IMR-90 (cell line): ENCODE measurements at regions not wholly inside any gene's neighbourhood (a gene's known extent, or its start where the extent isn't known, plus 50 kb on each side); places are given as distances from the start of the nearest gene placed in this dataset.

Experiments
- ATAC-seq: fragments of 200-7000 bp; cut with Tn5 transposase; 2 replicates; pipeline ENCODE4 v1.9.1; 2020; ENCODE audit warnings: low read depth, mild to moderate bottlenecking, moderate library complexity
- BruUV-seq: library from RNA; stranded (reverse); fragments of 400-500 nt; replicated peaks from 2 replicates; lab custom pipeline; 2021; lab: Mats Ljungman, UMichigan
- CTCF ChIA-PET: fragments of 300-600 bp; formaldehyde crosslinking; extraction: SDS; loops from one replicate; lab custom pipeline; 2021; ENCODE audit warnings: antibody characterized with exemption; lab: Yijun Ruan, JAX
- POLR2A ChIA-PET: fragments of 300-600 bp; sonication (Branson Sonifier 250); formaldehyde crosslinking; loops from one replicate; lab custom pipeline; 2022; ENCODE audit warnings: antibody characterized with exemption; ENCODE audit not compliant: unreplicated experiment; lab: Charles Lee
- DNase-seq: peaks from one replicate; pipeline ENCODE4 v3.0.0; 2013
- H2AFZ ChIP-seq: replicated peaks from 2 replicates; pipeline ENCODE3; 2013; ENCODE audit warnings: low read length, mild to moderate bottlenecking; ENCODE audit not compliant: poor library complexity
- H2AK5ac ChIP-seq: 2 replicates; pipeline ENCODE4 v1.6.1; 2013; ENCODE audit warnings: low read depth, low read length, inconsistent platforms
- H2AK9ac ChIP-seq: replicated peaks from 2 replicates; pipeline ENCODE3; 2013; ENCODE audit warnings: mild to moderate bottlenecking, low read depth, low read length, moderate library complexity; ENCODE audit not compliant: poor library complexity
- H2BK120ac ChIP-seq: 2 replicates; pipeline ENCODE4 v1.6.1; 2013; ENCODE audit warnings: low read depth, low read length, inconsistent platforms
- H2BK15ac ChIP-seq: 3 replicates; pipeline ENCODE4 v1.6.1; 2013; ENCODE audit warnings: low read depth, low read length, inconsistent platforms
- H2BK20ac ChIP-seq: 2 replicates; pipeline ENCODE4 v1.6.1; 2013; ENCODE audit warnings: low read depth, mild to moderate bottlenecking, inconsistent platforms, low read length, moderate library complexity
- H2BK5ac ChIP-seq: 2 replicates; pipeline ENCODE4 v1.6.1; 2013; ENCODE audit warnings: mild to moderate bottlenecking, low read depth, low read length, inconsistent platforms; ENCODE audit not compliant: poor library complexity, severe bottlenecking
- H3K14ac ChIP-seq: replicated peaks from 2 replicates; pipeline ENCODE4 v1.6.1; 2013; ENCODE audit warnings: low read depth, low read length, inconsistent platforms
- H3K18ac ChIP-seq: 2 replicates; pipeline ENCODE4 v1.6.1; 2013; ENCODE audit warnings: low read depth, low read length, control low read depth
- H3K23ac ChIP-seq: 2 replicates; pipeline ENCODE4 v1.6.1; 2013; ENCODE audit warnings: low read depth, low read length, inconsistent platforms
- H3K27ac ChIP-seq: 2 replicates; pipeline ENCODE4 v1.5.1; 2013; ENCODE audit warnings: mild to moderate bottlenecking, control low read depth, low read length; ENCODE audit not compliant: insufficient read depth
- H3K27me3 ChIP-seq: 2 replicates; pipeline ENCODE4 v1.6.1; 2013; ENCODE audit warnings: low read length; ENCODE audit not compliant: control insufficient read depth, insufficient read depth
- H3K36me3 ChIP-seq: 2 replicates; pipeline ENCODE4 v1.6.1; 2013; ENCODE audit warnings: low read length, mixed read lengths; ENCODE audit not compliant: control insufficient read depth, insufficient read depth
- H3K4ac ChIP-seq: 2 replicates; pipeline ENCODE4 v1.6.1; 2013; ENCODE audit warnings: low read depth, low read length, inconsistent platforms
- H3K4me1 ChIP-seq: 2 replicates; pipeline ENCODE4 v1.6.1; 2013; ENCODE audit warnings: low read length, mixed read lengths; ENCODE audit not compliant: control insufficient read depth, insufficient read depth
- H3K4me2 ChIP-seq: 2 replicates; pipeline ENCODE4 v1.6.1; 2013; ENCODE audit warnings: low read depth, mild to moderate bottlenecking, control low read depth, low read length, moderate library complexity
- H3K4me3 ChIP-seq: 2 replicates; pipeline ENCODE4 v1.5.1; 2013; ENCODE audit warnings: low read depth, mild to moderate bottlenecking, control low read depth, low read length, moderate library complexity; ENCODE audit not compliant: insufficient read depth
- H3K56ac ChIP-seq: 2 replicates; pipeline ENCODE4 v1.6.1; 2013; ENCODE audit warnings: low read length, inconsistent platforms; ENCODE audit not compliant: insufficient read depth; ENCODE audit errors: extremely low read depth
- H3K79me1 ChIP-seq, 2 experiments: 2 replicates each; pipeline ENCODE4 v1.6.1; 2013; ENCODE audit warnings: low read length in 2 of 2, inconsistent platforms in 1 of 2, low read depth in 1 of 2
- H3K9ac ChIP-seq: 2 replicates; pipeline ENCODE4 v1.6.1; 2013; ENCODE audit warnings: low read depth, low read length, control low read depth
- H3K9me1 ChIP-seq: 2 replicates; pipeline ENCODE4 v1.6.1; 2013; ENCODE audit warnings: low read length, inconsistent platforms; ENCODE audit not compliant: insufficient read depth
- H3K9me3 ChIP-seq: 2 replicates; pipeline ENCODE4 v1.6.1; 2013; ENCODE audit warnings: low read length; ENCODE audit not compliant: control insufficient read depth, insufficient read depth
- H4K20me1 ChIP-seq: 2 replicates; pipeline ENCODE4 v1.6.1; 2013; ENCODE audit warnings: low read length, inconsistent platforms; ENCODE audit not compliant: insufficient read depth
- H4K5ac ChIP-seq: 2 replicates; pipeline ENCODE4 v1.6.1; 2013; ENCODE audit warnings: mild to moderate bottlenecking, low read depth, low read length, control low read depth
- H4K8ac ChIP-seq, 2 experiments: 2 replicates each; pipeline ENCODE4 v1.6.1; 2013; ENCODE audit warnings: low read depth in 2 of 2, low read length in 2 of 2, control low read depth in 1 of 2, inconsistent platforms in 1 of 2
- H4K91ac ChIP-seq: 2 replicates; pipeline ENCODE4 v1.6.1; 2013; ENCODE audit warnings: low read depth, low read length, inconsistent platforms; ENCODE audit not compliant: insufficient read depth
- BHLHE40 ChIP-seq: fragments of 150-350 bp; IDR thresholded peaks from 2 replicates; pipeline ENCODE4 v1.6.1; 2016; ENCODE audit warnings: mild to moderate bottlenecking, low read depth, low read length
- CEBPB ChIP-seq: IDR thresholded peaks from 2 replicates; pipeline ENCODE4 v1.6.1; 2012; ENCODE audit warnings: low read depth, low read length, improper control_type of control experiment
- MAFK ChIP-seq: IDR thresholded peaks from 2 replicates; pipeline ENCODE4 v1.6.1; 2012; ENCODE audit warnings: low read depth, low read length, improper control_type of control experiment
- MAZ ChIP-seq: IDR thresholded peaks from 2 replicates; pipeline ENCODE4 v1.6.1; 2012; ENCODE audit warnings: low read depth, mild to moderate bottlenecking, low read length, improper control_type of control experiment, moderate library complexity, borderline replicate concordance
- MXI1 ChIP-seq: IDR thresholded peaks from 2 replicates; pipeline ENCODE4 v1.6.1; 2012; ENCODE audit warnings: low read depth, mild to moderate bottlenecking, low read length, moderate library complexity, borderline replicate concordance
- NFE2L2 ChIP-seq: fragments of 150-350 bp; IDR thresholded peaks from 2 replicates; pipeline ENCODE4 v1.6.1; 2016; ENCODE audit warnings: low read depth, mild to moderate bottlenecking, low read length
- POLR2A ChIP-seq: IDR thresholded peaks from 2 replicates; pipeline ENCODE4 v1.6.1; 2012; ENCODE audit warnings: mild to moderate bottlenecking, low read depth, low read length
- RAD21 ChIP-seq: IDR thresholded peaks from 2 replicates; pipeline ENCODE4 v1.6.1; 2012; ENCODE audit warnings: low read length, improper control_type of control experiment
- SMC3 ChIP-seq: fragments of 150-350 bp; IDR thresholded peaks from 2 replicates; pipeline ENCODE4 v1.6.1; 2016; ENCODE audit warnings: low read depth, mild to moderate bottlenecking, antibody characterized with exemption, low read length, moderate library complexity
- USF2 ChIP-seq: fragments of 150-350 bp; IDR thresholded peaks from 2 replicates; pipeline ENCODE4 v1.6.1; 2017; ENCODE audit warnings: mild to moderate bottlenecking, antibody characterized with exemption, low read length, low read depth
- WGBS, 2 experiments: methylation state at CpG; one replicate each; pipeline versions ENCODE4 v1.1.5 to v1.1.7; 2013; ENCODE audit warnings: missing lambda C conversion rate in 2 of 2; ENCODE audit not compliant: insufficient read length in 1 of 2; ENCODE audit errors: extremely low coverage in 2 of 2; 5-methylcytosine and 5-hydroxymethylcytosine counted together
- dilution Hi-C: fragments of 300-500 bp; cut with HindIII; formaldehyde crosslinking; loops from one replicate; pipeline ENCODE4 v1.14.3; 2018; ENCODE audit warnings: low sequenced_read_pairs; ENCODE audit not compliant: unreplicated experiment
- in situ Hi-C: fragments of 300-500 bp; cut with MboI; formaldehyde crosslinking; loops from 3 replicates; pipeline ENCODE4 v1.14.3; 2019; ENCODE audit warnings: low sequenced_read_pairs, inconsistent platforms, mixed read lengths
- intact Hi-C: fragments of 100-400 bp; cut with micrococcal nuclease; formaldehyde crosslinking; loops from 2 replicates; pipeline ENCODE4 v1.10.0; 2022
- TF ChIP-seq, protein P1 (sequence below): conservative IDR thresholded peaks from 2 replicates; pipeline ENCODE4 v1.5.1; 2012; ENCODE audit warnings: mild to moderate bottlenecking, low read depth, low read length, improper control_type of control experiment

GRCh38 chr1:72433591-72433990, 151.3 kb upstream of the NEGR1 start:
- no peak overlapping the region for H3K27ac ChIP-seq
- H3K27me3 ChIP-seq: no peaks in the 10 kb centered on the region
- H3K36me3 ChIP-seq: no peaks in the 10 kb centered on the region
- H4K5ac ChIP-seq: no peak overlapping the region
- no peak overlapping the region for H3K4ac ChIP-seq
- no peaks in the 10 kb centered on the region for H3K9me1 ChIP-seq
- BruUV-seq: no TSS peak
- H3K56ac ChIP-seq: no peak overlapping the region
- WGBS, 2 experiments: no CpG with 5 or more reads among the region's 2 CpGs
- H2BK5ac ChIP-seq: no peak overlapping the region
- no peaks in the 10 kb centered on the region for H3K9me3 ChIP-seq
- dilution Hi-C loops: no loop called here
- H3K9ac ChIP-seq: no peak overlapping the region
- TF ChIP-seq USF2 (no peak), SMC3 (no peak), MXI1 (no peak), MAFK (no peak), NFE2L2 (no peak), POLR2A (no peak), RAD21 (no peak), MAZ (no peak), CEBPB (no peak), BHLHE40 (no peak)
- TF ChIP-seq, protein P1, sequence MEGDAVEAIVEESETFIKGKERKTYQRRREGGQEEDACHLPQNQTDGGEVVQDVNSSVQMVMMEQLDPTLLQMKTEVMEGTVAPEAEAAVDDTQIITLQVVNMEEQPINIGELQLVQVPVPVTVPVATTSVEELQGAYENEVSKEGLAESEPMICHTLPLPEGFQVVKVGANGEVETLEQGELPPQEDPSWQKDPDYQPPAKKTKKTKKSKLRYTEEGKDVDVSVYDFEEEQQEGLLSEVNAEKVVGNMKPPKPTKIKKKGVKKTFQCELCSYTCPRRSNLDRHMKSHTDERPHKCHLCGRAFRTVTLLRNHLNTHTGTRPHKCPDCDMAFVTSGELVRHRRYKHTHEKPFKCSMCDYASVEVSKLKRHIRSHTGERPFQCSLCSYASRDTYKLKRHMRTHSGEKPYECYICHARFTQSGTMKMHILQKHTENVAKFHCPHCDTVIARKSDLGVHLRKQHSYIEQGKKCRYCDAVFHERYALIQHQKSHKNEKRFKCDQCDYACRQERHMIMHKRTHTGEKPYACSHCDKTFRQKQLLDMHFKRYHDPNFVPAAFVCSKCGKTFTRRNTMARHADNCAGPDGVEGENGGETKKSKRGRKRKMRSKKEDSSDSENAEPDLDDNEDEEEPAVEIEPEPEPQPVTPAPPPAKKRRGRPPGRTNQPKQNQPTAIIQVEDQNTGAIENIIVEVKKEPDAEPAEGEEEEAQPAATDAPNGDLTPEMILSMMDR: no peak
- H2AFZ ChIP-seq: no peak overlapping the region
- no peak overlapping the region for H2BK120ac ChIP-seq
- H2BK15ac ChIP-seq: no peak overlapping the region
- no peak overlapping the region for H3K4me2 ChIP-seq
- DNase-seq (no peak), ATAC-seq (no peak)
- in situ Hi-C loops: no loop called here
- no peak overlapping the region for H2AK9ac ChIP-seq
- H4K91ac ChIP-seq: no peak overlapping the region
- no peak overlapping the region for H3K14ac ChIP-seq
- H3K4me1 ChIP-seq: no peaks in the 10 kb centered on the region; the same call in 1 of the 2 replicates
- H3K4me3 ChIP-seq: no peak overlapping the region
- ChIA-PET POLR2A (no interaction called here), CTCF (no interaction called here)
- no peaks in the 10 kb centered on the region for H4K20me1 ChIP-seq
- no peak overlapping the region for H3K18ac ChIP-seq
- no peak overlapping the region for H2BK20ac ChIP-seq
- no peak overlapping the region for H3K23ac ChIP-seq
- intact Hi-C loops: no loop called here
- H4K8ac ChIP-seq: no peak overlapping the region
- H2AK5ac ChIP-seq: no peak overlapping the region
- no peaks in the 10 kb centered on the region for H3K79me1 ChIP-seq
